AG10803 (cell line): ENCODE measurements at regions not wholly inside any gene's neighbourhood (a gene's known extent, or its start where the extent isn't known, plus 50 kb on each side); places are given as distances from the start of the nearest gene placed in this dataset.

Source experiments
- DNase-seq: peaks from one replicate; pipeline ENCODE4 v3.0.0; 2010; ENCODE audit warnings: low read depth
- H3K4me3 ChIP-seq: 2 replicates; pipeline ENCODE4 v1.5.1; 2011; ENCODE audit warnings: mild to moderate bottlenecking, low read length, control low read depth
- TF ChIP-seq, protein P1 (sequence below): conservative IDR thresholded peaks from 2 replicates; pipeline ENCODE4 v1.5.1; 2011; ENCODE audit warnings: mild to moderate bottlenecking, low read length, control low read depth, inconsistent platforms

DNA sequence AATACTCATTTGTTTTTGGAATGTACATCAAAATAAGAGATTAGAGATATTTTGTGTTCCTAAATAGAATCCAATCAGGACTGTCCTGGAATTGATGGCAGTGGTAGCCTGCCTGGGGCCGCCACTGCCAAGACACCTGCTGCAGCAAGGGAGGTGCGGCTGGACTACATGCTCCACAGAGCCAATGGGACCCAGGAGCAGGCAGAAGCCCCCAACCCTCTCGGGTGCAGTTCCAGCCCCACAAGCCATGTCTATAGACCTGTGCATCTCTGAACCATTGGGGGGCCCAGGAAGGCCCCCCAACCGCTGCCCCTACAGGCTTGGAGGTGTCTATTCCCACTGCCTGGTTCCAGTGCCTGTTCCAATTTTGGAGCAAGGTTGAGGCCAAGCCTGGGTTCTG lies 1524.3 kb downstream of the PCDH18 start:
- DNase-seq: no peak
- TF ChIP-seq, protein P1, sequence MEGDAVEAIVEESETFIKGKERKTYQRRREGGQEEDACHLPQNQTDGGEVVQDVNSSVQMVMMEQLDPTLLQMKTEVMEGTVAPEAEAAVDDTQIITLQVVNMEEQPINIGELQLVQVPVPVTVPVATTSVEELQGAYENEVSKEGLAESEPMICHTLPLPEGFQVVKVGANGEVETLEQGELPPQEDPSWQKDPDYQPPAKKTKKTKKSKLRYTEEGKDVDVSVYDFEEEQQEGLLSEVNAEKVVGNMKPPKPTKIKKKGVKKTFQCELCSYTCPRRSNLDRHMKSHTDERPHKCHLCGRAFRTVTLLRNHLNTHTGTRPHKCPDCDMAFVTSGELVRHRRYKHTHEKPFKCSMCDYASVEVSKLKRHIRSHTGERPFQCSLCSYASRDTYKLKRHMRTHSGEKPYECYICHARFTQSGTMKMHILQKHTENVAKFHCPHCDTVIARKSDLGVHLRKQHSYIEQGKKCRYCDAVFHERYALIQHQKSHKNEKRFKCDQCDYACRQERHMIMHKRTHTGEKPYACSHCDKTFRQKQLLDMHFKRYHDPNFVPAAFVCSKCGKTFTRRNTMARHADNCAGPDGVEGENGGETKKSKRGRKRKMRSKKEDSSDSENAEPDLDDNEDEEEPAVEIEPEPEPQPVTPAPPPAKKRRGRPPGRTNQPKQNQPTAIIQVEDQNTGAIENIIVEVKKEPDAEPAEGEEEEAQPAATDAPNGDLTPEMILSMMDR: no peak

DNA sequence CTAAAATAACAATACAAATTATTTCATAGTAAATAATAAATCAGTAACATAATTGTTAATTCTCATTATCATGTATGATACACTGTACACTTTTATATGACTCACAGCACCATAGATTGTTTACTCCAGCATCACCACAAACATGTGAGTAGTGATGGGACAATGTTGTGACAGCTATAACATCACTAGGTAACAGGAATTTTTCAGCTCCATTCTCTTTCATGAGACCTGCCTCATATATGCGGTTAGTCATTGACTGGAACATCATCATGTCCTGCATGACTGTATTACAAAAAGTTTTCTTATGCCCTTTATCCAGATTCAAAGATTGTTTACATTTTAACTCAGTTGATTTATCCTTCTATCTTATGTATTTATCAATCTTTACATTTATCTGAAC lies 1530.0 kb downstream of the PCDH18 start:
- H3K4me3 ChIP-seq: no peak overlapping the region
- TF ChIP-seq, protein P1: no peak
- DNase-seq: no peak

More for the DNA sequence above, 1524.3 kb downstream of the PCDH18 start:
- no peak overlapping the region for H3K4me3 ChIP-seq

DNA sequence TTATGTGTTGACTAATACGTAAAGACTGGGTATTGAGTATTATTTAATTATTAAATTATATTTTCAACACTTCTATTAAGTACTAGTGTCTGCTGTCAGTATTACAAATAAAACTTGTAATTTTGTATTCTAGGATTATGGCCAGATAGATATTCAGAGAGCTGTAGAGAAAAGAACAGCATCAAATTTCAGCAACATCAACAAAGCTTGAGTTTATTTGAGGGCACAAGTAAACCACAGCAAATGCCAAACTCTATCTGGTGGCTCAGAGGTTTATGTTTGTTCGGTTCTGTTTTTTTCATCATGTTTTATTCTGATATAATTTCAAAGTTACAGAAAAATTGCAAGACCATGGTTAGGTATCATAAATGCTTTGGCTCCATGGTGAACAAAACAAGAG lies 1530.5 kb downstream of the PCDH18 start:
- TF ChIP-seq, protein P1: no peak
- no peak overlapping the region for H3K4me3 ChIP-seq
- no peak for DNase-seq

DNA sequence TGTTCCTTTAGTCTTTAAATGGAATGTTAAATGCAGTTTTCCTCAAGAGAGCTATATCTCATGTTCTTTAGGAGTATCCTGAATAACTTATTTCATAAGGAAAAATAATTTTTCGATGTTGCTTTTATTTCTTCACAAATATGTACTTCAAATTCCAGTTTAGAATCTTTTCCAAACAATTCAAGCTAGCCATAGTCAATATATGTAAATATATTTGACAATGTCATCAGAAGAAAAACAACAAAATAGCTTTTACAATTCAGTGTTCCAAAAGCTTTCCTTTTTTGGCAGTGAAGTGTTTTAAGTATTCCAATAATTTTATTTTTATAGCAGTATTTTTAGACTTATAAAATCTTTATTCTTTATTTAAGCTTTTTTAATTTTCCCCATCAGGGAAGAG lies 1532.0 kb downstream of the PCDH18 start:
- DNase-seq: no peak
- TF ChIP-seq, protein P1: no peak
- no peak overlapping the region for H3K4me3 ChIP-seq

DNA sequence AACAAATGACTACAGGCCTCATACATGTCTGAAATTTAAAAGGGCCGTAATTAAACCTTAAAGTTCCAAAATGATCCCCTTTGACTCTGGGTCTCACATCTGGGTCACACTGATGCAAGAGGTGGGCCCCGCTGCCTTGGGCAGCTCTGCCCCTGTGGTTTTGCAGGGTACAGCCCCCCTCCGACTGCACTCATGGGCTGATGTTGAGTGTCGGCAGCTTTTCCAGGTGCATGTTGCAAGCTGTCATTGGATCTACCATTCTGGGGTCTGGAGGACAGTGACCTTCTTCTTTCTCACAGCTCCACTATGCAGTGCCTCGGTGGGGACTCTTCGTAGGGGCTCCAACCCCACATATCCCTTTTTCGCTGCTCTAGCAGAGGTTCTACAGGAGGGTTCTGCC lies 1537.9 kb downstream of the PCDH18 start:
- no peak for DNase-seq
- no peak overlapping the region for H3K4me3 ChIP-seq
- TF ChIP-seq, protein P1: no peak

DNA sequence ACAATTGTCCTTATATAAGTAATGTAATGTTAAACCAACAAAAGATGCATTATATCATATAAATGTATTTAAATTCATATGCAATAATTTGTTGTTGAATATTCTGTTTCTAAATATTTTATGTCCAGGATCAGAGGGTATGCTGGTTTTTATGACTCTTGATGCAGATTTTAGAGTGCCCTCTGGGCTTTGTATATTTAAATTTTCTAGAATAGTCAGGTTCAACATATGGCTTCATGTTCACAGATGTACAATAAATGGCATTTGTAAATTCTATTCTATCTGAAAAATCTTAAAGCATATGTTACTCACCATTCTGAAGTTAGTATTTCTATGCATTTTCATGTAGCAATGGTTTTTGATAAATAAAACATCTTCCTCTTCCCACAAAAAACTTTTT lies 1555.4 kb downstream of the PCDH18 start:
- TF ChIP-seq, protein P1: no peak
- H3K4me3 ChIP-seq: no peak overlapping the region

DNA sequence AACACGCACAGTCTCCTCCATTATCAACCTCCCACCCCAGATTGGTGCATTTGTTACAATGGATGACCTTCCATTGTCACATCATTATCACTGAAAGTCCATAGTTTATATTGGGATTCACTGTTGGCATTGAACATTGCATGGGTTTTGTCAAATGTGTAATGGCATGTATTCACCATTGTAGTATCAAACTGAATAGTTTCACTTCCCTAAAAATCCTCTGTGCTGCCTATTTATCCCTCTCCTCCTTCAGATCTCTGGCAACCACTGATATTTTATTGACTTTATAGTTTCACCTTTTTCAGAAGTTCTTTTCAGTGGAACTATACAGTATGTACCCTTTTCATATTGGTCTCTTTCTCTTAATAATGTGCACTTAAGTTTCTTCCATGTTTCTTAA lies 1565.4 kb downstream of the PCDH18 start:
- TF ChIP-seq, protein P1: no peak
- H3K4me3 ChIP-seq: no peak overlapping the region
- no peak for DNase-seq

More for the DNA sequence above, 1555.4 kb downstream of the PCDH18 start:
- DNase-seq: no peak
